ENCODE measurements at regions not wholly inside any gene's neighbourhood (a gene's known extent, or its start where the extent isn't known, plus 50 kb on each side); places are given as distances from the start of the nearest gene placed in this dataset.

GRCh38 chr11:39617971-39618370 is 1841.5 kb downstream of the LRRC4C start:
- TF ChIP-seq POLR2A (IDR thresholded peaks at IDR 0.05) = no peak
- no peak for TF ChIP-seq CTCF (IDR thresholded peaks at IDR 0.05)

Measured in lower leg skin (tissue), 3 donors.